Endodermal cell (in vitro differentiated cells): ENCODE measurements at regions not wholly inside any gene's neighbourhood (a gene's known extent, or its start where the extent isn't known, plus 50 kb on each side); places are given as distances from the start of the nearest gene placed in this dataset.

Experiments
- DNase-seq: peaks from one replicate; pipeline ENCODE4 v3.0.0-alpha.2; 2017
- H3K27ac ChIP-seq: 2 replicates; pipeline ENCODE4 v1.5.1; 2013; ENCODE audit warnings: mild to moderate bottlenecking, low read depth, low read length, moderate library complexity
- H3K27me3 ChIP-seq: 2 replicates; pipeline ENCODE4 v1.6.1; 2013; ENCODE audit warnings: mild to moderate bottlenecking, low read length, moderate library complexity; ENCODE audit not compliant: insufficient read depth, control insufficient read depth, poor library complexity, severe bottlenecking
- H3K36me3 ChIP-seq: 2 replicates; pipeline ENCODE4 v1.7.0; 2013; ENCODE audit warnings: mild to moderate bottlenecking, low read length, moderate library complexity; ENCODE audit not compliant: control insufficient read depth, insufficient read depth
- H3K4me1 ChIP-seq: one replicate; pipeline ENCODE4 v1.7.0; 2013; ENCODE audit warnings: low read length; ENCODE audit not compliant: control insufficient read depth, insufficient read depth
- H3K4me3 ChIP-seq: 2 replicates; pipeline ENCODE4 v1.5.1; 2013; ENCODE audit warnings: mild to moderate bottlenecking, low read length, moderate library complexity
- H3K9ac ChIP-seq: 2 replicates; pipeline ENCODE4 v1.6.1; 2013; ENCODE audit warnings: mild to moderate bottlenecking, low read length, moderate library complexity; ENCODE audit not compliant: poor library complexity, severe bottlenecking; ENCODE audit errors: extremely low read depth
- H3K9me3 ChIP-seq: 2 replicates; pipeline ENCODE4 v1.6.1; 2013; ENCODE audit warnings: mild to moderate bottlenecking, low read length, moderate library complexity; ENCODE audit not compliant: control insufficient read depth
- H3K27ac Mint-ChIP-seq: 2 replicates; pipeline ENCODE4 v1.8.0; 2020; ENCODE audit warnings: mixed read lengths
- H3K27me3 Mint-ChIP-seq: 2 replicates; pipeline ENCODE4 v1.8.0; 2021; ENCODE audit warnings: mild to moderate bottlenecking, mixed read lengths; ENCODE audit not compliant: insufficient read depth
- H3K36me3 Mint-ChIP-seq: 2 replicates; pipeline ENCODE4 v1.8.0; 2020; ENCODE audit warnings: low read depth, mixed read lengths
- H3K4me1 Mint-ChIP-seq: 2 replicates; pipeline ENCODE4 v1.8.0; 2020; ENCODE audit warnings: mixed read lengths
- H3K4me3 Mint-ChIP-seq: 2 replicates; pipeline ENCODE4 v1.8.0; 2020; ENCODE audit warnings: mild to moderate bottlenecking, moderate library complexity, mixed read lengths
- H3K9me3 Mint-ChIP-seq: 2 replicates; pipeline ENCODE4 v1.8.0; 2020; ENCODE audit warnings: mild to moderate bottlenecking, mixed read lengths
- WGBS, 2 experiments: methylation state at CpG; one replicate each; pipeline versions ENCODE4 v1.1.5 to v1.1.7; 2013; ENCODE audit warnings: missing lambda C conversion rate in 2 of 2, mixed read lengths in 1 of 2; ENCODE audit not compliant: insufficient coverage in 1 of 2, insufficient read length in 1 of 2; 5-methylcytosine and 5-hydroxymethylcytosine counted together
- TF ChIP-seq, protein P1 (sequence below): fragments of 200-600 bp; sonication (generic); conservative IDR thresholded peaks from 2 replicates; pipeline ENCODE4 v1.5.0; 2021; ENCODE audit warnings: antibody characterized with exemption, mild to moderate bottlenecking

DNA sequence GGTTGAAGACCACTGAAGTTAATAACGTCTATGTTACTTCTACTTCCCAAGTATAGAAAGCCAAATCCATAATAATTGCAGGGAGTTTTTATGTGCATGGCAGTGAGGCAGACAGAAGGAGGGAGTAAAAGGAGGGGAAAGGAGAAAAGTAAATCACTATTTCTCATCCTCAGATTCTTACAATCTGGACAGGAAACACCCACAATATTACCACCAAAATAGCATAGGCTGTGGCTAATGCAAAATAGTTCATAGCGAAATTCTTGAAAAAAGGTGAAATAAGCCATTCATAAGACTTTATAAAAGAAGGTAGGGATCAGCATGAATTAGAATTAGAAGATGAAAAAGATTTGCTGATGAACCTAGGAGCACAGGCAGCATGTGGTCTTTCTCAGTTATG lies 128.1 kb downstream of the KCNJ2 start:
- Mint-ChIP-seq H3K36me3 (no peaks in the 10 kb centered on the region), H3K27ac (no peak overlapping the region), H3K27me3 (no peaks in the 10 kb centered on the region), H3K4me1 (no peaks in the 10 kb centered on the region), H3K9me3 (no peaks in the 10 kb centered on the region), H3K4me3 (no peak overlapping the region)
- Histone ChIP-seq H3K36me3 (no peaks in the 10 kb centered on the region), H3K27ac (no peak overlapping the region), H3K9me3 (peaks cover 3% of the 10 kb centered on the region), H3K9ac (no peak overlapping the region), H3K4me1 (no peaks in the 10 kb centered on the region), H3K4me3 (no peak overlapping the region), H3K27me3 (no peaks in the 10 kb centered on the region)
- WGBS, 2 experiments, result 97% methylated on average over 2 of the region's 2 CpGs; no CpG with 5 or more reads in 1 of the 2 experiments
- TF ChIP-seq, protein P1, sequence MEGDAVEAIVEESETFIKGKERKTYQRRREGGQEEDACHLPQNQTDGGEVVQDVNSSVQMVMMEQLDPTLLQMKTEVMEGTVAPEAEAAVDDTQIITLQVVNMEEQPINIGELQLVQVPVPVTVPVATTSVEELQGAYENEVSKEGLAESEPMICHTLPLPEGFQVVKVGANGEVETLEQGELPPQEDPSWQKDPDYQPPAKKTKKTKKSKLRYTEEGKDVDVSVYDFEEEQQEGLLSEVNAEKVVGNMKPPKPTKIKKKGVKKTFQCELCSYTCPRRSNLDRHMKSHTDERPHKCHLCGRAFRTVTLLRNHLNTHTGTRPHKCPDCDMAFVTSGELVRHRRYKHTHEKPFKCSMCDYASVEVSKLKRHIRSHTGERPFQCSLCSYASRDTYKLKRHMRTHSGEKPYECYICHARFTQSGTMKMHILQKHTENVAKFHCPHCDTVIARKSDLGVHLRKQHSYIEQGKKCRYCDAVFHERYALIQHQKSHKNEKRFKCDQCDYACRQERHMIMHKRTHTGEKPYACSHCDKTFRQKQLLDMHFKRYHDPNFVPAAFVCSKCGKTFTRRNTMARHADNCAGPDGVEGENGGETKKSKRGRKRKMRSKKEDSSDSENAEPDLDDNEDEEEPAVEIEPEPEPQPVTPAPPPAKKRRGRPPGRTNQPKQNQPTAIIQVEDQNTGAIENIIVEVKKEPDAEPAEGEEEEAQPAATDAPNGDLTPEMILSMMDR, result no peak
- no peak for DNase-seq

DNA sequence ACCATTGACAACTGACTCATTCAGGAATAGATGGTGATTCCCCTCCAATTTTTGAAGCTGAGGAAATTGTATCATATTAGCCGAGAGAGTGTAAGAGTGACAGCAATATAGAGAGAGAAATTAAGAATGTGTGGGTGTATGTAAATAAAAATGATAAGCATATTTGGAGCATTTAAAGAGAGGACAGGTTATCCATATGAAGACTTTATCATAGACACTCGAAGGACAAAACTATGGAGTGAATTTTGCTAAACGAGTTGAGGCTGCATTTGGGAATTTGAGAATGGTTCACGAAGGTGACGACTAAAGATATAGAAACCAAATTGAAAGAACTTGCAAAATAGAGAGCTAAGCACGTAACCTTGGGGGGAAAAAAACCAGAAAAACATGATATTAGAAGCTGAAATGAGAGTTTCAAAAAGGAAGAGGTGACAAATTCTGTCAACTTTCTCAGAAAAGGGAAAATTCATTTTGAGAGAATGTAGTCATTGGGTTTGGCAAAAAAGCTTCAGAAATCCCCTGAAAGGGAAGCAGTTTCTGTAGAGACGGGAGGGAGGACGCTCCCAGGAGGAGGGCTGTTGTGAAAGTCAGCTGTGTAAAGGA lies 129.7 kb downstream of the KCNJ2 start:
- no peaks in the 10 kb centered on the region for H3K9me3 Mint-ChIP-seq
- WGBS, 2 experiments, result 92% methylated on average over 7 to 8 of the region's 8 CpGs
- no peaks in the 10 kb centered on the region for H3K9me3 ChIP-seq
- H3K9ac ChIP-seq, result no peak overlapping the region
- H3K27me3 Mint-ChIP-seq, result no peaks in the 10 kb centered on the region
- no peaks in the 10 kb centered on the region for H3K4me1 ChIP-seq
- H3K36me3 Mint-ChIP-seq, result no peaks in the 10 kb centered on the region
- H3K27ac Mint-ChIP-seq, result no peak overlapping the region
- DNase-seq, result no peak
- no peaks in the 10 kb centered on the region for H3K27me3 ChIP-seq
- H3K4me1 Mint-ChIP-seq, result no peaks in the 10 kb centered on the region
- H3K4me3 ChIP-seq, result no peak overlapping the region
- TF ChIP-seq, protein P1, result no peak
- no peak overlapping the region for H3K27ac ChIP-seq
- no peak overlapping the region for H3K4me3 Mint-ChIP-seq
- no peaks in the 10 kb centered on the region for H3K36me3 ChIP-seq

DNA sequence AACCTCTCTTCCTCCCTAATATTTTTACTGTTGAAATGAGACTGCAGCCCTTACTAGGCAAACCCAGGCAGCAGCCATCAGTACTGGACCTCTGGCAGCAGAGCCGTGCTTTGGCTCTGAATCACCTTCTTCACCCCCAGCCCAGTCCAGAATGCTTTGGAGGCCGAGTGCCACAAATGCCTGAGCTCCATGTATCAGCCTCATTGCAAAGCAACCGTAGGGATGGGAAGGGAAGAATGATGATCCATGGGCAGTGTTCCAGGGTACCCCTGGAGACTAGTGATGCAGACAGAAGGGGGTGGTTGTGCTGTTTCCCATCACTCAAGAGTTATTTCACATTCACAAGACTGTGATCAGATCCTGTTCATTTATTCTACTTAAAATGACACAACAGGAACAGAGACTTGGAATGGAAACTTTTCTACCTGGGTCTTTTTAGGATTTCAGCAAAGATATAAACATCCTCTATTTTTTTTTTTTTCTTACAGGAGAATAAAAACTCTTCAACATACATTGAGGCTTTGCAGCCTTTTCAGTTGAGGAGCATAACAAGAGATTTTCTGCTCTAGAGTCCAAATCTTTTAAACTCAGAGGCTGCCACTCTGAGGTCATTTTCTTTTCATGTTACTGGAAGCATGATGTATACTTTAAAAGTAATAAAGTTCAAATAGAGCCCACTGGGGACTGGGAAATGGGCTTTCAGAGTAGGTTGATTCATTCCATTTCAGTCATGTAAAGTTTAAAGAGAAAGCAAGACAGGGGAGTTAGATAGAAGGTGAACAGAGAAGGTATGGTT lies 138.3 kb downstream of the KCNJ2 start:
- H3K36me3 ChIP-seq, result no peaks in the 10 kb centered on the region
- 86% methylated on average over 3 of the region's 3 CpGs; no CpG with 5 or more reads in 1 of the 2 experiments for WGBS, 2 experiments
- no peaks in the 10 kb centered on the region for H3K27me3 ChIP-seq

More for the DNA sequence above, 138.3 kb downstream of the KCNJ2 start:
- Mint-ChIP-seq H3K36me3 (no peaks in the 10 kb centered on the region), H3K27me3 (no peaks in the 10 kb centered on the region), H3K4me1 (no peaks in the 10 kb centered on the region), H3K9me3 (peaks cover 2% of the 10 kb centered on the region), H3K27ac (no peak overlapping the region), H3K4me3 (no peak overlapping the region)
- H3K4me1 ChIP-seq, result no peaks in the 10 kb centered on the region
- no peaks in the 10 kb centered on the region for H3K9me3 ChIP-seq
- no peak overlapping the region for H3K27ac ChIP-seq
- no peak for DNase-seq
- TF ChIP-seq, protein P1, result no peak
- H3K9ac ChIP-seq, result no peak overlapping the region
- H3K4me3 ChIP-seq, result no peak overlapping the region
